GM10266 (cell line): ENCODE measurements at regions not wholly inside any gene's neighbourhood (a gene's known extent, or its start where the extent isn't known, plus 50 kb on each side); places are given as distances from the start of the nearest gene placed in this dataset.

Experiments
- DNase-seq: peaks from one replicate; pipeline ENCODE4 v3.0.0; 2012; ENCODE audit errors: extremely low spot score
- TF ChIP-seq, protein P1 (sequence below): IDR thresholded peaks from 2 replicates; pipeline ENCODE4 v1.5.1; 2012; ENCODE audit warnings: mild to moderate bottlenecking, low read depth; ENCODE audit not compliant: control insufficient read depth, insufficient read depth; ENCODE audit errors: missing control alignments

DNA sequence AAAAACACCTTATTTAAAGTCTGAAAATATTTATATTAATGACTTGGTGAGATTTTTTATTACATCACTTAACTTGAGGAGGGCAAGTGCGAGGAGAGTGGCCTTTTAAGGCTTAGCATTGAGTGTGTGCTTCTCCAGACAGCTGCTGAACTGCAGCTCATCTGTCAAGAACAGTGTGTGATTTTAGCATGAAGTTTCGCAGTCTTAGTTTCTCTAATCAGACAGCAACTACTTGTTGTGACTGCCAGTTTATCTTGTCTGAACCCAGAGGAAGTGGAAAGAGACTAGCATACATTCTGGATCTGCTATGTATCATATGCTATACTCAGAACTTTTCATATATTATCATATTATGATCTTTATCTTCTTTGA, 291.7 kb upstream of the ROPN1 start:
- TF ChIP-seq, protein P1, sequence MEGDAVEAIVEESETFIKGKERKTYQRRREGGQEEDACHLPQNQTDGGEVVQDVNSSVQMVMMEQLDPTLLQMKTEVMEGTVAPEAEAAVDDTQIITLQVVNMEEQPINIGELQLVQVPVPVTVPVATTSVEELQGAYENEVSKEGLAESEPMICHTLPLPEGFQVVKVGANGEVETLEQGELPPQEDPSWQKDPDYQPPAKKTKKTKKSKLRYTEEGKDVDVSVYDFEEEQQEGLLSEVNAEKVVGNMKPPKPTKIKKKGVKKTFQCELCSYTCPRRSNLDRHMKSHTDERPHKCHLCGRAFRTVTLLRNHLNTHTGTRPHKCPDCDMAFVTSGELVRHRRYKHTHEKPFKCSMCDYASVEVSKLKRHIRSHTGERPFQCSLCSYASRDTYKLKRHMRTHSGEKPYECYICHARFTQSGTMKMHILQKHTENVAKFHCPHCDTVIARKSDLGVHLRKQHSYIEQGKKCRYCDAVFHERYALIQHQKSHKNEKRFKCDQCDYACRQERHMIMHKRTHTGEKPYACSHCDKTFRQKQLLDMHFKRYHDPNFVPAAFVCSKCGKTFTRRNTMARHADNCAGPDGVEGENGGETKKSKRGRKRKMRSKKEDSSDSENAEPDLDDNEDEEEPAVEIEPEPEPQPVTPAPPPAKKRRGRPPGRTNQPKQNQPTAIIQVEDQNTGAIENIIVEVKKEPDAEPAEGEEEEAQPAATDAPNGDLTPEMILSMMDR = no peak

DNA sequence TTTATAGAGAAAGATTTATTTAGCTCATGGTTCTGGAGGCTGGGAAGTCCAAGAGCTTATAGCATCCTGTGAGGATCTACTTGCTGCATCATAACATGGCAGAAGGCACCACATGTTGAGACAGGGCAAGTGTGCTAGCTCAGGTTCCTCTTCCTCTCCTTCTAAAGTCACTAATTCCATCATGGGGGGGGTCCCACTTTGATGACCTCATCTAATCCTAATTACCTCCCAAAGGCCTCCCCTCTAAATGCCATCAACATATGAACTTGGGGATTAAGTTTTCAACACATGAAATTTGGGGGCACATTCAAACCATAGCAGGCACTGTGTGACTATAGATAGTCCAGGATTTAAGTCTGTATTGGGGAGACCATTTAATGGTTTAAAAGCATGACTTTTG, 297.1 kb upstream of the ROPN1 start:
- DNase-seq = no peak

More for the DNA sequence above, 291.7 kb upstream of the ROPN1 start:
- no peak for DNase-seq

DNA sequence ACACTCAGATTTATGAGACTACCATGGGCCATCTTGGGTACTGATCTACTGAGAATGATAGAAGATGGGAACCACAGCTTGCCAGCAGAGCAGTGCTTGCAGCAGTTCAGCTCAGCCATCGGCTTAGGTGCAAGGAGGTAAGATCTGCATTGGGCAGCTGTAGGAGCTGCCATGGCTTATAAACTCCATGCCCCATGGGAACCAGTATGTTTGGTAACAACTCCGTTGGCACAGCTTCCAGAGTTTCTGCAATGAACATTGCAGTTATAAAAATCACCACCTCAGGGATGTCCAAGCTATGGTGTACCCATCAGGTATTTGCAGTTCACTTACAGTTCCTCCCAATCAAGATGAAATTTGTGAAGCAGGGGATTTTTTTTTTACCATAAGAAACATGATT, 299.1 kb upstream of the ROPN1 start:
- TF ChIP-seq, protein P1 = no peak
- no peak for DNase-seq

More for the DNA sequence above, 297.1 kb upstream of the ROPN1 start:
- TF ChIP-seq, protein P1 = no peak

DNA sequence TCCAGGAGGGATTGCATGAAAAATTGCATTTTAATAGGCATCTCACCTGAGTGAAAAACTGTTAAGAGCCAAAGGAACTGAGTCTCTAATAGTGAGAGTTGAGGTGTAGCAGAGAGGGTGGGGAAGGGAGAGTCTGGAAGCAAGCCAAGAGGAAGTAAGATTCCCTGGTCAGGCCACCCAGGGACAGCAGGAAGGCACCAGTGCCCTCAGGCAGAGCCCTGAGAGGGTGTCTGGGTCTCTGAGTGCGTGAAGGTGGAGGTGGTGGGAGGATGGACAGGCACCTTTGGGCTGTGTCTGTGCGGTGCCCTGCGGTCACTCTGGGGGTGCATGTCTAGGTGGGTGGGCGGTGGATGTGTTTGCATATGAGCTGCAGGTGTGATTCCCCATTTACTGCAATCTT, 300.4 kb upstream of the ROPN1 start:
- no peak for DNase-seq
- TF ChIP-seq, protein P1 = no peak

DNA sequence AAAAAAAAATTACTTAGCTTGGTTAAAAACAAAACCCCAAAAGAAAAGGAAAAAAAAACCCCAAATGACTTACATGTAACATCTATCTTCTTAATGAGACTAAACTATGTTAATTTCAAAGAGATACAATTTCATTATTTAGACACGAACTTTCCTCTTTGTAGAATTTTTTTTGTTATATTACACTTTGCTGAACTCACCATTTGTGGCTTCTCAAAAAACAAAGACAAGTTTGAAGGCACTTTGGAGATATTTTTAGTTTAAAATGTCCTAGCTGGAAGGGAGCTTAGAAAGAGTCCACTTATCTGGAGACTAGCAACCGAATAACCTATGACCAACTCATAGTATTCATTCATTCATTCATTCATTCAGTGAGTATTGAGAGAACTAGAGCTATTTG, 301.7 kb upstream of the ROPN1 start:
- DNase-seq = no peak
- TF ChIP-seq, protein P1 = no peak

DNA sequence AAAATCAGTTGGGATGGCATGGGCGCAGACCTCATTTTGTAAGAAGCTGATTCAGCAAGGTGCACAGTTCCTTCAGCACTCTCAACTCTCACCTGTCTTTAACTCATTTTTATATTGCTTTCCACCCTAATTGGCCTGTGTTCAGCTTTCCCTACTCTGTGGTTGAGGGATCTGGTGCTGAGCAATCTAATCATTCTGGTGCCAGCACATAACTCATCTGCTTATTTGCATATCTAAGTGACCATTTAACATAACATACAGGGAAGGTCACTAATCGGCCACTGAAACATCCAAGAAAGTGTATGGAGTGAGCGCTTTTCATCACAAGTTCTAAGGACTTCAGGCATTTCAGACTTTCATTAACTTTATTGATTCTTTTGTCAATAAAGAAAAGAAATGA, 303.4 kb upstream of the ROPN1 start:
- TF ChIP-seq, protein P1 = no peak
- DNase-seq = no peak

DNA sequence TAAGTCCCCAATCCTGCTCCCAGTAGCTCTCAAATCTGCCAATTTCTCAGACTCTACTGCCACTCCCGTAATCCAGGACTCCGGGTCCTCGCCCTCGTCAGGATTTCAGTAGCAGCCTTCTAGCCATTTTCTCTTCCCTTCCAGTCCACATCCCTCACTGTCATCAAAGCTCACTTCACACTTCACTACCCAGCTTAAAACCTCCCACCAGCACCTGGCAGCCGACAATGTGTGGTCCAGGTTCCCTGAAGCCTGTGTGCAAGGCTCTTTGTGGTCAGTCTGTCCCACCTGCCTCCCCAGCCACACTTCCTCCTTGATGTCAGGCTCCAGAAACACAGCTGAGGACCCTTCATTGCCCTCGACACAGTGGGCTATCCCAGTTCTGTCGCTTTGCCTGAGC, 304.5 kb upstream of the ROPN1 start:
- DNase-seq = no peak
- TF ChIP-seq, protein P1 = no peak
